GM18499 (cell line): ENCODE measurements at regions not wholly inside any gene's neighbourhood (a gene's known extent, or its start where the extent isn't known, plus 50 kb on each side); places are given as distances from the start of the nearest gene placed in this dataset.

Source experiments
- ATAC-seq: cut with Tn5 transposase; IDR thresholded peaks from one replicate; pipeline ENCODE4 v1.9.1; 2021; ENCODE audit warnings: moderate number of reproducible peaks; ENCODE audit not compliant: insufficient read depth, unreplicated experiment

DNA sequence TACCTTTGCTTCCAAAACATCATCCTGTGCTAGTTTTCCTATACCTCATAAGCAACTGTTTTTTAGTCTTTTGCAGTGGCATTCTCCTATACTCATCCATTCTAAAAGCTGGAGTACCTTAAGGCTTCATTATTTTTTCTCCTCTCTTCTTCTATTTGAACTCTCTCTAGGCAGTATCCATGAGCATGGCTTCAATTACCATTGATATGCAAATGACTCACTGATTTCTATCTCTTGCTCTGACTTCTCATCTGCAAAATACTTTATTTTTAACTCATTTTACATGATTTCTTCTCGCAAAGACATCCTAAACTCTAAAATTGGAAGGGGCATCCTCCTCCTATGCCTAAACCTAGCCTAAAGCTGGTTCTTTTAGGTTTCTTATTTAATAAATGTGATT is 365.1 kb upstream of the NUDT12 start:
- no peak for ATAC-seq

DNA sequence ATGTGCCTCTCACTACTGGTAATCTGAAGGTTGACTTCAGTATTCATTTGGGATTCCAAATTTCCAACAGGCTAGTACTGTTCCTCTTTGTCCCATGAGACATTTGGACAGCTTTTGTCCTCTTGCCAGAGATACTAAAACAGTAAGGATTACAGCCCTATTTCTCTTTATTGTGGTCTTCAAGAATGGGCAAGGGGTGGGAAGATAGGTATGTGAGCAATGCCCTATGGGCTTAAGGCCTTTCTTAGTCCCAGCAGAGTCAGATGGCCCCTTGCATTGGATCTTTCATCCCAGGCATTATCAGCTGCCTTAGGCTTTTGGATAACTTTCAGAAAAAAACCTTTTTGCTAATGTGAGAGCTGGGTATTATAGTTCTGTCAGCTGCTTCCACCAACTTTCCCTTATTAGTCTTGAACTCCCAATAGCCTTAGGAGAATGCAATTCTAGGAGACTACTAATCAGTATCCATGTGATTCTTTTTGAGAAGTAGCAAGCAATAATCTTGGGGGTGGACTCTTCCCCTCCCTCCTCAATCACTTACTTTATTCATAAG is 361.1 kb upstream of the NUDT12 start:
- no peak for ATAC-seq

- ATAC-seq, result no peak
Measured at GRCh38 chr5:103919506-103919905, 356.9 kb upstream of the NUDT12 start.

- ATAC-seq, result no peak
Measured at GRCh38 chr5:103918668-103919367, 356.2 kb upstream of the NUDT12 start.

- ATAC-seq, result no peak
Measured at GRCh38 chr5:103915081-103915480, 352.5 kb upstream of the NUDT12 start.

DNA sequence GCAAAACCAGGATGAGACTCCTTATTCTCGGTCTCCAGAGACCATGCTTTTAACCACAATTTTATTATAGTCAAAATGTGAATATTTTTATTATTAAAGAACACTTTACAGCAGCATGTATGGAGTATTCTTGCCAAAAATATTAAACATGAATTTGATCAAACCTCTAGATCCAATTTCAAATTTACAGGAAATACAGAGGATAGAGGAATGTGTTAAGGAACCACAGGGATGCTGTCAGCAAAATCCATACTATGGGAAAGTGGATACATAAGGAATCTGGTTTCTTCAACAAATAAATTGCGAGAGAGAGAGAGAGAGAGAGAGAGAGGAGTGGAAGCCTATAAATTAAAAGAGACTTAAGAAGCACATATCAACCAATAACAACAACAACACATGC is 348.2 kb upstream of the NUDT12 start:
- no peak for ATAC-seq

- no peak for ATAC-seq
Measured at GRCh38 chr5:103910011-103910410, 347.4 kb upstream of the NUDT12 start.

DNA sequence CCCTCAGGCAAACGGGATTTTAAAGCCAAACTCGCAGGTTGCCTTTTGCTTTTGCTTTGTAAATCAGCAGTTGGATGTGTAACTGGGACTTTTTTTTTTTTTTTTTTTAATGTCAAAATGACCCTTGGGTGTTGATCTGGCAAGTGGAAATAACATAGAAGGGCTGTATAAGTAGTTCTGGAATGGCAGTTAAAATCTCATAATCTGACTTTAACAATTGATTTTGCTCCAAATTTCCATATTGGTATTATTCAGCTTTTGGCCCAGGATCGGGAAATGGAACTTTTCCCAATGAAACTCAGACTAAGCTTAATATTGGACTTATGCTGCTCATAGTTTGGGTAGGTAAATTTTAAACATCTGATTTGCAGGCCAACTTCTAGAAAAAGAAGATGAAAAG is 346.8 kb upstream of the NUDT12 start:
- ATAC-seq, result no peak

DNA sequence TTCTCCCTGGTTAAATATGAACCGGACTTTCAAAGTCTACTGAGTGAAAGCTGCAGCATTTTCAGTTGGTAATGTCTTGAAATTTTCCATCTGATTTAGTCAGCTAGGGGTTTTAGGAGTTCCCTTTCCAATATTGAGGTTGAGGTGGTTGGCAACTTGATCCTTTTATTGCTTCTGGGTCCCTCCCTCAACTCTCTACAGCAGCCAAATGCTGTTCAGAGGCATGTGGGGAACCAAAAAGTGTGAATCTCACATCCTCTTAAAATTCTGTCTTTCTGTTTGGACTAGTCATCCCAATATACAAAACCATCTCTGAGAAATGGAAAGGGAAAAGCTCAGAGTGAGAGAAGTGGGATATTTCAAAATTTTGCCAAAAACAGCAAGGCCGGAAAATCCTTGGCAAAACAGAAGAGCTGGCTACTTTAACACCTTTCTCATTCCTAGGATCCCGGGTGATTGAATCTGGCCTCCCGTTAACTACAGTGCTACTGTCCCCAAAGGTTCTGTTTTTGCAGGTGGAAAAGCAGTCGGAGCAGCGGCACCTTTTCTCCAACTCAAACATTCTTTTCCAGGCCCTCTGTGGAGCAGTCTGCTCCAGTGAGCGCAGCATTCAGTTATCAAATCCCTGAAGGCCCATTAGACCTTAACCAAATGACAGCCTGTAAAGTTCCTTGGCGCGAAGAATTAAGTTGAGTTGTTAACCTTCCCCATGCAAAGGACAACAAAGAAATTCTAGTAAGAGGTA is 345.9 kb upstream of the NUDT12 start:
- no peak for ATAC-seq

DNA sequence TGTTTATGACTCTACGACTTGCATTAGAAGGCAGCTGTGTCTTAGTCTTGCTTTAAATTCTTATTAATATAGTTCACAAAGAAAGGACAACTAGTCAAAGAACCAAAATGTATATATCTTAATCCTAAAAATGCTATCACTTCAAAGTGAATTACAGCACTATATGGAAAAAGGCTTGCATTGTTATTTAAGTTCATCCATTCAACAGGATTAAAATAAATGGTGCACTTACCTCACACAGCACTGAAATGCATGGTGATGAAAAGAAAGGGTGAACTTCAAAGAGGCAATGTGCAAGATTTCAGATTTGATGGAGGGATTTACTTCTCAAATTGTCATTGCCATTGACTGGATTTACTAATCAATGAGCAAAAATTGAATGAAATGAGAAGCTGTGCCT is 344.4 kb upstream of the NUDT12 start:
- no peak for ATAC-seq

DNA sequence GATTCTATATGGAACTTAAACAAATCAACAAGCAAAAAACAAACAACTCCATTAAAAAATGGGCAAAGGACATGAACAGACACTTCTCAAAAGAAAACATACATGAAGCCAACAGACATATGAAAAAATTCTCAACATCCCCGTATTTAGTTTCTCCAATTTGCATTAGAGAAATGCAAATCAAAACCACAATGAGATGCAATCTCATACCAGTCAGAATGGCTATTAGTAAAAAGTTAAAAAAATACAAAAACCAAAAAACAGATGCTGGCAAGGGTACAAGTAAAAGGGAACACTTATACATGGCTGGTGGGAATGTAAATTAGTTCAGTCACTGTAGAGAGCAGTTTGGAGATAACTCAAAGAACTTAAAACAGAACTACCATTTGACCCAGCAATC is 342.1 kb upstream of the NUDT12 start:
- ATAC-seq, result no peak

DNA sequence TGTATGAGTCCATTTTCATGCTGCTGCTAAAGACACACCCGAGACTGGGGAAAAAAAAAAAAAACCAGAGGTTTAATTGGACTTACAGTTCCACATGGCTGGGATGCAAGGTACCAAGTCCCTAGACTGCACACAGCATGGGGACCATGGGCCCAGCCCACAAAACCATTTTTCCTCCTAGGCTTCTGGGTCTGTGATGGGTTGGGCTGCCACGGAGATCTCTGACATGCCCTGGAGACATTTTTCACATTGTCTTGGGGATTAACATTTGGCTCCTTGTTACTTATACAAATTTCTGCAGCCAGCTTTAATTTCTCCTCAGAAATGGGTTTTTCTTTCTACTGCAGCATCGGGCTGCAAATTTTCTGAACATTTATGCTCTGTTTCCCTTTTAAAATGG is 340.3 kb upstream of the NUDT12 start:
- ATAC-seq, result no peak

- no peak for ATAC-seq
Measured at GRCh38 chr5:103901885-103902284, 339.3 kb upstream of the NUDT12 start.

- no peak for ATAC-seq
Measured at GRCh38 chr5:103896593-103896992, 334.0 kb upstream of the NUDT12 start.

DNA sequence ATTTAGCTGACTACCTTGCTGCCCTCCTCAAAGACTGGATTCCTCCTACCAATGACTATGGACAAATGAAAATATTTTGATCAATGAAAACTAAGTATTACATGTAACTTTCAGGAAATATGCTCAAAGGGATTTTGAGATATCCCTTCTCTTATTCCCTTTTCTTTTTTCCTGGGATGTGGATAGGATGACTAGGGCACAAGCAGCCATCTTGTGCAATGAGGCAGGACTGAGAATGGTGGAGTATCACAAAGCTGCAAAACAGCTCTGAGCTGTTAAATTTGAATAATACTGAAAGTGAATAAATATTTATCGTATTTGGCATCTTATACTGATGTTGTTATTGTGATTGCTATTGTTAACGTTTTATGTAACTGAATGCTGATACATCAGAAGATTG is 333.1 kb upstream of the NUDT12 start:
- ATAC-seq, result no peak

GRCh38 chr5:103894882-103895281 is 332.3 kb upstream of the NUDT12 start:
- ATAC-seq, result no peak

- no peak for ATAC-seq
Measured at GRCh38 chr5:103891151-103891550, 328.6 kb upstream of the NUDT12 start.

GRCh38 chr5:103890313-103890712 is 327.7 kb upstream of the NUDT12 start:
- ATAC-seq, result no peak

DNA sequence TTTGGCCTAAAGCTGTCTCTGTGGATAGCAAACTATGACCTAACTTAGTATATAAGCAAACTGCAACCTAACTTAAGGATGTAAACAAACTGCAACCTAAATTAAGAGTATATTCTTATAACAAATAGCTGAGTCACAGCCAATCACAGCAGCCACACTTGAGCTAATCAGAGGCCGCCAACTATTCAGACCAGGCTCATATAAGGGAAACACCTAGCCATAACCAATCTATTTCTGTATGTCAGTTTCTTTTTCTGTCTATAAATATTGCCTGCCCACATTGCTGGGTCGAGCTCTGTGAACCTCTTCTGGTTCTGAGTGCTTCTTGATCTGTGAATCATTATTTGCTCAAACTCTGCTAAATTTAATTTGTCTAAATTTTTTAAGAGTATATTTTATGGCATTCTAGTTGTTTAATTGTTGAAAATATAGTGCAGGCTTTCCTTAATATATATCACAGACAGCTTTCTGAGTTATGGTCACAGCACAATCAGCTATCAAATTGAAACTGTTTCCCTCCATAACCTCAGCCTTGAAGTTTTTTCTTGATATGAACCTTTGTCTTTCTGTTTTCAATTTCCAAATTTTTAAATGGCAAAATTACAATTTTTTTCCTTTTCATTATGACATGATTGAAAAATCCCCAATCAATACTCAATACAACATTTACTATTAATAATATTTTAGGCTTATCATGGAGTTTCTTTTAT is 327.1 kb upstream of the NUDT12 start:
- no peak for ATAC-seq

DNA sequence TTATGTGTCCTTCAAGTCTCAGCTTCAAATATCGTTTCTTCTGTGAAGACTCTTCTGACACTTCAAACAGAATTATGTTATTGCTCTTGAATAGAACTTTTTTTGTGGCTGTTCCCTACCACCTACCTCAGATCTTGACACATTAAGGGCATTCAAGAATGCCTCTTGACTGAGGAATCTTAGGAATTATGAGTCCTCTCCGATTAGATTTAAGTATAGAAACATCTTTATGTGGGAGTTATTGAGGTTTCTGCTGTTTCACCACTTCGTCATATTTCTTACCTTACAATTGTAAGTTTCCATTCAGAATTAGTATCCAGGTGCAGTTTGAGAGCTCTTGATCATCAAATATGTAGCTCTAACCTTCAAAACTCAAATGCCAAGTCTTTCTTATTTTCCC is 324.2 kb upstream of the NUDT12 start:
- ATAC-seq, result no peak

GRCh38 chr5:103883143-103883542 is 320.6 kb upstream of the NUDT12 start:
- no peak for ATAC-seq
